H9 (cell line): ENCODE measurements at regions not wholly inside any gene's neighbourhood (a gene's known extent, or its start where the extent isn't known, plus 50 kb on each side); places are given as distances from the start of the nearest gene placed in this dataset.

Experiments used
- DNase-seq: peaks from one replicate; pipeline ENCODE4 v3.0.0-alpha.2; 2017
- H2AFZ ChIP-seq: one replicate; pipeline ENCODE4 v1.6.1; 2013; ENCODE audit warnings: mild to moderate bottlenecking, low read length, control low read depth, moderate library complexity
- H2AK5ac ChIP-seq: 2 replicates; pipeline ENCODE4 v1.6.1; 2013; ENCODE audit warnings: low read length, control low read depth, mixed read lengths; ENCODE audit not compliant: insufficient read length
- H2BK120ac ChIP-seq: one replicate; pipeline ENCODE4 v1.6.1; 2013; ENCODE audit warnings: low read depth, mild to moderate bottlenecking, low read length, control low read depth, inconsistent platforms; ENCODE audit not compliant: poor library complexity, severe bottlenecking
- H2BK12ac ChIP-seq: 2 replicates; pipeline ENCODE4 v1.6.1; 2013; ENCODE audit warnings: low read length, control low read depth, mixed read lengths, low read depth; ENCODE audit not compliant: insufficient read length
- H2BK15ac ChIP-seq: 2 replicates; pipeline ENCODE4 v1.6.1; 2013; ENCODE audit warnings: low read depth, low read length, control low read depth
- H2BK20ac ChIP-seq: one replicate; pipeline ENCODE4 v1.6.1; 2013; ENCODE audit warnings: low read depth, mild to moderate bottlenecking, low read length, control low read depth, inconsistent platforms; ENCODE audit not compliant: poor library complexity, severe bottlenecking
- H2BK5ac ChIP-seq: 2 replicates; pipeline ENCODE4 v1.6.1; 2013; ENCODE audit warnings: low read length, control low read depth, mixed read lengths; ENCODE audit not compliant: insufficient read length
- H3K14ac ChIP-seq: 2 replicates; pipeline ENCODE4 v1.6.1; 2013; ENCODE audit warnings: low read length, control low read depth; ENCODE audit not compliant: insufficient read depth
- H3K18ac ChIP-seq: 2 replicates; pipeline ENCODE4 v1.6.1; 2013; ENCODE audit warnings: low read depth, mild to moderate bottlenecking, mixed read lengths, low read length, control low read depth; ENCODE audit not compliant: insufficient read length
- H3K23ac ChIP-seq: 2 replicates; pipeline ENCODE4 v1.6.1; 2013; ENCODE audit warnings: low read length, control low read depth, mixed read lengths, low read depth; ENCODE audit not compliant: insufficient read length
- H3K23me2 ChIP-seq: 2 replicates; pipeline ENCODE4 v1.6.1; 2013; ENCODE audit warnings: low read depth, mild to moderate bottlenecking, mixed read lengths, low read length, control low read depth; ENCODE audit not compliant: insufficient read length, poor library complexity, severe bottlenecking
- H3K27ac ChIP-seq: 2 replicates; pipeline ENCODE4 v1.5.1; 2013; ENCODE audit warnings: low read length, control low read depth, mixed read lengths, low read depth; ENCODE audit not compliant: insufficient read length
- H3K27me3 ChIP-seq: 2 replicates; pipeline ENCODE4 v1.6.1; 2013; ENCODE audit warnings: low read length, control low read depth, inconsistent platforms; ENCODE audit not compliant: insufficient read depth
- H3K4ac ChIP-seq: 2 replicates; pipeline ENCODE4 v1.6.1; 2013; ENCODE audit warnings: low read depth, mild to moderate bottlenecking, control low read depth, inconsistent platforms, low read length, moderate library complexity
- H3K4me1 ChIP-seq: 2 replicates; pipeline ENCODE4 v1.6.1; 2013; ENCODE audit warnings: low read length, control low read depth, inconsistent platforms; ENCODE audit not compliant: insufficient read depth
- H3K4me2 ChIP-seq: 2 replicates; pipeline ENCODE4 v1.6.1; 2013; ENCODE audit warnings: low read length, control low read depth, mixed read lengths; ENCODE audit not compliant: insufficient read length, insufficient read depth
- H3K56ac ChIP-seq: 2 replicates; pipeline ENCODE4 v1.6.1; 2013; ENCODE audit warnings: low read depth, mild to moderate bottlenecking, mixed read lengths, low read length, control low read depth; ENCODE audit not compliant: insufficient read length
- H3K79me1 ChIP-seq: 2 replicates; pipeline ENCODE4 v1.6.1; 2013; ENCODE audit warnings: low read depth, mild to moderate bottlenecking, moderate library complexity, low read length, control low read depth, inconsistent platforms; ENCODE audit not compliant: insufficient read depth, poor library complexity, severe bottlenecking
- H3K79me2 ChIP-seq: 2 replicates; pipeline ENCODE4 v1.6.1; 2013; ENCODE audit warnings: low read length, control low read depth, inconsistent platforms; ENCODE audit not compliant: insufficient read depth
- H3K9ac ChIP-seq: 2 replicates; pipeline ENCODE4 v1.6.1; 2013; ENCODE audit warnings: low read length, control low read depth, mixed read lengths; ENCODE audit not compliant: insufficient read length; ENCODE audit errors: extremely low read depth
- H3K9me3 ChIP-seq: one replicate; pipeline ENCODE4 v1.6.1; 2013; ENCODE audit warnings: low read depth, low read length, inconsistent platforms; ENCODE audit not compliant: control insufficient read depth
- H3T11ph ChIP-seq: one replicate; pipeline ENCODE4 v1.6.1; 2013; ENCODE audit warnings: mild to moderate bottlenecking, low read length, control low read depth, inconsistent platforms
- H4K20me1 ChIP-seq: one replicate; pipeline ENCODE4 v1.6.1; 2013; ENCODE audit not compliant: control insufficient read depth, insufficient read length, insufficient read depth
- H4K5ac ChIP-seq: 2 replicates; pipeline ENCODE4 v1.6.1; 2013; ENCODE audit warnings: low read depth, mild to moderate bottlenecking, mixed read lengths, low read length, control low read depth; ENCODE audit not compliant: insufficient read length
- H4K8ac ChIP-seq: replicated peaks from 2 replicates; pipeline ENCODE4 v1.6.1; 2013; ENCODE audit warnings: low read length, control low read depth, mixed read lengths, low read depth; ENCODE audit not compliant: insufficient read length
- H4K91ac ChIP-seq: 2 replicates; pipeline ENCODE4 v1.6.1; 2013; ENCODE audit warnings: low read depth, mild to moderate bottlenecking, moderate library complexity, mixed read lengths, low read length, control low read depth; ENCODE audit not compliant: insufficient read length
- H3K27ac Mint-ChIP-seq, 3 experiments: 2 replicates in 2 of 3; 3 replicates in 1 of 3; pipeline ENCODE4 v1.8.0; 2020 to 2021; ENCODE audit warnings: mixed read lengths in 3 of 3, mild to moderate bottlenecking in 1 of 3, moderate library complexity in 1 of 3
- H3K27me3 Mint-ChIP-seq: 2 replicates; pipeline ENCODE4 v1.8.0; 2021; ENCODE audit warnings: low read depth, mild to moderate bottlenecking, moderate library complexity, mixed read lengths
- H3K36me3 Mint-ChIP-seq, 3 experiments: 2 replicates in 2 of 3; 3 replicates in 1 of 3; pipeline ENCODE4 v1.8.0; 2020 to 2021; ENCODE audit warnings: low read depth in 3 of 3, mixed read lengths in 3 of 3; ENCODE audit not compliant: insufficient read depth in 1 of 3
- H3K4me1 Mint-ChIP-seq, 2 experiments: 2 replicates each; pipeline ENCODE4 v1.8.0; 2020; ENCODE audit warnings: mixed read lengths in 2 of 2
- H3K4me3 Mint-ChIP-seq, 2 experiments: 2 replicates in 1 of 2; 3 replicates in 1 of 2; pipeline ENCODE4 v1.8.0; 2020 to 2021; ENCODE audit warnings: mild to moderate bottlenecking in 2 of 2, mixed read lengths in 2 of 2, moderate library complexity in 1 of 2
- H3K9me3 Mint-ChIP-seq, 2 experiments: 2 replicates in 1 of 2; 3 replicates in 1 of 2; pipeline ENCODE4 v1.8.0; 2020; ENCODE audit warnings: mild to moderate bottlenecking in 2 of 2, mixed read lengths in 2 of 2, moderate library complexity in 1 of 2
- CTCF ChIP-seq: fragments of 200-600 bp; sonication (generic); conservative IDR thresholded peaks from 3 replicates; pipeline ENCODE4 v1.8.0; 2021; ENCODE audit warnings: antibody characterized with exemption, mild to moderate bottlenecking

- Mint-ChIP-seq H3K9me3 (no peaks in the 10 kb centered on the region; a peak in 1 of 5 replicates), H3K36me3 (no peaks in the 10 kb centered on the region; a peak in 1 of 7 replicates), H3K4me1 (peaks cover 0 to 2% of the 10 kb centered on the region in 2 experiments; a peak in 1 of 4 replicates), H3K27me3 (no peaks in the 10 kb centered on the region; the same call in 1 of the 2 replicates), H3K4me3 (no peak overlapping the region), H3K27ac (no peak overlapping the region)
- H3K27me3 ChIP-seq: no peaks in the 10 kb centered on the region
- H3K56ac ChIP-seq: no peak overlapping the region
- H3K23ac ChIP-seq: no peak overlapping the region
- H3K4ac ChIP-seq: no peak overlapping the region
- H4K8ac ChIP-seq: no peak overlapping the region
- H3K4me2 ChIP-seq: no peak overlapping the region
- H2BK5ac ChIP-seq: no peak overlapping the region
- no peaks in the 10 kb centered on the region for H3K79me1 ChIP-seq
- no peaks in the 10 kb centered on the region for H4K20me1 ChIP-seq
- H2BK120ac ChIP-seq: no peak overlapping the region
- no peak overlapping the region for H2AFZ ChIP-seq
- no peak overlapping the region for H3K27ac ChIP-seq
- H3K9ac ChIP-seq: no peak overlapping the region
- no peak for TF ChIP-seq CTCF
- no peak overlapping the region for H2BK20ac ChIP-seq
- H4K91ac ChIP-seq: no peak overlapping the region
- no peak for DNase-seq
- no peak overlapping the region for H2BK12ac ChIP-seq
- H3K9me3 ChIP-seq: no peaks in the 10 kb centered on the region
- no peak overlapping the region for H3T11ph ChIP-seq
- H2BK15ac ChIP-seq: no peak overlapping the region
- no peak overlapping the region for H2AK5ac ChIP-seq
- H3K79me2 ChIP-seq: no peaks in the 10 kb centered on the region
- no peak overlapping the region for H3K14ac ChIP-seq
- no peak overlapping the region for H4K5ac ChIP-seq
- no peaks in the 10 kb centered on the region for H3K4me1 ChIP-seq
- H3K18ac ChIP-seq: no peak overlapping the region
- no peaks in the 10 kb centered on the region for H3K23me2 ChIP-seq
Measured at GRCh38 chr10:121064491-121064890, 213.3 kb downstream of the WDR11 start.
